Sigmoid colon (tissue), 3 donors: ENCODE measurements at regions not wholly inside any gene's neighbourhood (a gene's known extent, or its start where the extent isn't known, plus 50 kb on each side); places are given as distances from the start of the nearest gene placed in this dataset.

Experiments used
- POLR2A ChIP-seq, 2 donors: fragments of 450-650 bp; IDR thresholded peaks; one replicate each; pipeline ENCODE4 v1.6.1; 2016; ENCODE audit warnings: antibody characterized with exemption in 2 of 2, mild to moderate bottlenecking in 2 of 2, moderate library complexity in 2 of 2
- TF ChIP-seq, protein P1 (sequence below), 4 experiments: fragments of 450-650 bp in 3 of 4; fragments of 200-600 bp in 1 of 4; IDR thresholded peaks; one replicate each; pipeline ENCODE4 v1.5.1; 2016 to 2019; ENCODE audit warnings: antibody characterized with exemption in 4 of 4, mild to moderate bottlenecking in 3 of 4, moderate library complexity in 2 of 4

DNA sequence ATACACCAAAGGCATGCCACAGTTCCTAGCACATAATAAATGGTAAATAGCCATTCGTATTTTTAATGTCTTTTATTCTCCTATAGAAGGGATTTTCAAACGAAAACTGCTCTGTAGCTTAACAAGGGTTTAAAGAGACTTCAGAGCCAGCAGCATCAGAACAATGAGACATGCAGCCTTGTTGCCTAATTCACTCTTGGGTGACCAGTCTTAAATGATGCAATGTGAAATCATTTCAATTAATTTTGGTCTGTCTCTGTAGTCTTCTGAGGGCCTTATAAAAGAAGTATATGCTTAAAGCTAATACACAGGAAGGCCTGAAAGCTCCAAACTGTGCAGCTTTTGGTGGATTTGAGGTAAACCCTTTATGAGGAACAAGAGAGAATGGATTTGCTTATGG lies 888.8 kb upstream of the WWC1 start:
- TF ChIP-seq, protein P1, sequence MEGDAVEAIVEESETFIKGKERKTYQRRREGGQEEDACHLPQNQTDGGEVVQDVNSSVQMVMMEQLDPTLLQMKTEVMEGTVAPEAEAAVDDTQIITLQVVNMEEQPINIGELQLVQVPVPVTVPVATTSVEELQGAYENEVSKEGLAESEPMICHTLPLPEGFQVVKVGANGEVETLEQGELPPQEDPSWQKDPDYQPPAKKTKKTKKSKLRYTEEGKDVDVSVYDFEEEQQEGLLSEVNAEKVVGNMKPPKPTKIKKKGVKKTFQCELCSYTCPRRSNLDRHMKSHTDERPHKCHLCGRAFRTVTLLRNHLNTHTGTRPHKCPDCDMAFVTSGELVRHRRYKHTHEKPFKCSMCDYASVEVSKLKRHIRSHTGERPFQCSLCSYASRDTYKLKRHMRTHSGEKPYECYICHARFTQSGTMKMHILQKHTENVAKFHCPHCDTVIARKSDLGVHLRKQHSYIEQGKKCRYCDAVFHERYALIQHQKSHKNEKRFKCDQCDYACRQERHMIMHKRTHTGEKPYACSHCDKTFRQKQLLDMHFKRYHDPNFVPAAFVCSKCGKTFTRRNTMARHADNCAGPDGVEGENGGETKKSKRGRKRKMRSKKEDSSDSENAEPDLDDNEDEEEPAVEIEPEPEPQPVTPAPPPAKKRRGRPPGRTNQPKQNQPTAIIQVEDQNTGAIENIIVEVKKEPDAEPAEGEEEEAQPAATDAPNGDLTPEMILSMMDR (IDR thresholded peaks at IDR 0.05) = no peak
- TF ChIP-seq POLR2A (IDR thresholded peaks at IDR 0.05) = no peak
